ENCODE measurements at regions not wholly inside any gene's neighbourhood (a gene's known extent, or its start where the extent isn't known, plus 50 kb on each side); places are given as distances from the start of the nearest gene placed in this dataset.
A peak's percentile ranks its signal among the peaks of the same experiment; 100 is the strongest.

DNA sequence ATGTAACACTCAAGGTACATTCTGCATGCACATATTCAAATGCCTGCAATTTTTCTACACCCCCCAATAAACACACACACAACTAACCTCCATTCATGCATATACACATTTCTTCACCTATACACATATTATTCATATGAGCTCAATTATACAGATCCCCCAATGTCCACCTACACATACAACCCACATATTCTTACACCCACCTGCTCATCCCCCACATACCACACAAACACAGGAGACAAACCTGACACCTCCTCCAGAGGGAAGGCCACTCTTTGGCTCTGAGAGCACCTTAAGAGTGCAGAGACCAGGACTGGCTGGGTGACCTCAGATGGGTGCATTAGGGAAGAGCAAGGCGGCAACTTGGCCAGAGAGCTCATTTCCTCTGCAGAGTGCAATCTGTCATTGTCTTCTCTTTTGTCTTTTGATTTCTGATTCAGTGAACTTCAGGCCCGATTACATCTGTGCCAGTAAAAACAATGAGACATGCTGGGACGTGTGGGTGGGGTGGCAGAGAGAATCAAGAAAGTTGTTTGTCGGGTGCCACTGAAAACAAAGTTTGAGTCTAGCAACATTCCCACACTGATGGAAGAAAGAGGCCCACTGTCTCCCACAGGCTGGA, 208.4 kb downstream of the NXPE2 start:
- H3K9me3 Mint-ChIP-seq (ENCODE audit: unreplicated experiment): peaks cover 5% of the 10 kb centered on the region
- FAIRE-seq: no peak
- DNase-seq (ENCODE audit: low read depth): peak; percentile 1
- no peak for TF ChIP-seq EZH2 (IDR thresholded peaks at IDR 0.05; ENCODE audit: insufficient read depth, low read length)
- no peak for TF ChIP-seq CTCF (IDR thresholded peaks at IDR 0.05; ENCODE audit: insufficient read depth, low read depth, low read length)
- no peak overlapping the region for H3K9ac ChIP-seq (ENCODE audit: low read length)
- H3K4me1 ChIP-seq (ENCODE audit: insufficient read depth, low read length): peaks cover 6% of the 10 kb centered on the region
- no peaks in the 10 kb centered on the region for H3K79me2 ChIP-seq (ENCODE audit: insufficient read depth, low read length)
- no peaks in the 10 kb centered on the region for H3K36me3 Mint-ChIP-seq (ENCODE audit: low read depth, unreplicated experiment)
- no peaks in the 10 kb centered on the region for H3K9me3 ChIP-seq (ENCODE audit: insufficient read depth, low read depth, low read length)
- peaks cover 11% of the 10 kb centered on the region for H3K4me1 Mint-ChIP-seq (ENCODE audit: low read depth, unreplicated experiment)
- H3K4me3 Mint-ChIP-seq (ENCODE audit: unreplicated experiment): no peak overlapping the region
- H3K27me3 ChIP-seq (ENCODE audit: insufficient read depth, low read length): no peaks in the 10 kb centered on the region
- peaks cover 3% of the 10 kb centered on the region for H3K27me3 Mint-ChIP-seq (ENCODE audit: low read depth, unreplicated experiment)
- H3K36me3 ChIP-seq (ENCODE audit: insufficient read depth, low read length): no peaks in the 10 kb centered on the region
- no peak overlapping the region for H3K27ac Mint-ChIP-seq (ENCODE audit: unreplicated experiment)
- H2AFZ ChIP-seq (ENCODE audit: low read depth, low read length): no peak overlapping the region
- H3K27ac ChIP-seq (ENCODE audit: low read depth, low read length): no peak overlapping the region
- no peaks in the 10 kb centered on the region for H4K20me1 ChIP-seq (ENCODE audit: insufficient read depth, low read length)
- no peak overlapping the region for H3K4me2 ChIP-seq (ENCODE audit: low read length)
- H3K4me3 ChIP-seq (ENCODE audit: insufficient read depth, low read depth, low read length): no peak overlapping the region

- DNase-seq (ENCODE audit: low read depth) (no peak), FAIRE-seq (no peak)
- Histone ChIP-seq H3K4me1 (ENCODE audit: insufficient read depth, low read length) (peaks cover 6% of the 10 kb centered on the region), H3K27ac (ENCODE audit: low read depth, low read length) (no peak overlapping the region), H3K4me3 (ENCODE audit: insufficient read depth, low read depth, low read length) (no peak overlapping the region), H3K36me3 (ENCODE audit: insufficient read depth, low read length) (no peaks in the 10 kb centered on the region), H3K27me3 (ENCODE audit: insufficient read depth, low read length) (no peaks in the 10 kb centered on the region), H3K4me2 (ENCODE audit: low read length) (no peak overlapping the region), H3K9me3 (ENCODE audit: insufficient read depth, low read depth, low read length) (no peaks in the 10 kb centered on the region), H2AFZ (ENCODE audit: low read depth, low read length) (no peak overlapping the region), H3K79me2 (ENCODE audit: insufficient read depth, low read length) (no peaks in the 10 kb centered on the region), H4K20me1 (ENCODE audit: insufficient read depth, low read length) (no peaks in the 10 kb centered on the region), H3K9ac (ENCODE audit: low read length) (no peak overlapping the region)
- Mint-ChIP-seq H3K27me3 (ENCODE audit: low read depth, unreplicated experiment) (peaks cover 13% of the 10 kb centered on the region), H3K4me1 (ENCODE audit: low read depth, unreplicated experiment) (peaks cover 3% of the 10 kb centered on the region), H3K4me3 (ENCODE audit: unreplicated experiment) (no peak overlapping the region), H3K36me3 (ENCODE audit: low read depth, unreplicated experiment) (no peaks in the 10 kb centered on the region), H3K9me3 (ENCODE audit: unreplicated experiment) (peaks cover 7% of the 10 kb centered on the region), H3K27ac (ENCODE audit: unreplicated experiment) (no peak overlapping the region)
- TF ChIP-seq CTCF (IDR thresholded peaks at IDR 0.05; ENCODE audit: insufficient read depth, low read depth, low read length) (no peak), EZH2 (IDR thresholded peaks at IDR 0.05; ENCODE audit: insufficient read depth, low read length) (no peak)
Measured at GRCh38 chr11:114889594-114890011, 211.3 kb downstream of the NXPE2 start.

DNA sequence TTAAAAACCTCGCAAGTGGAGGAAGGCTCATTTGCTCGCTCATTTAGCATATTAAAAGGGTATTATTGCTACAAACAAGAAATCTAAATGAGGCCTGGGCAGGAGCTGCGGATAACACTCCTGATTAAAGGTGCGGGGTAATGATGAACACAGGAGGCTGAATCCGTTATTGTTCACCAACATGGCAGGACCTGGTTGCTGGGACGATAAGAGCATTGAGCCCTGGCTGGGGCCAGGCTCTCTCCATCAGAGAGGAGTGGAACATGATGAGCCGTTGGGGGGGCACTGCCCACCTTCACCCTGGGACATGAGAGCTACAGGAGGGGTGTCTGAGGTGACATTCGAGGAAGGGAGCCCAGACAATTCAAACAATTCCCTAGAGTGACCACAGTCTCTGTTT, 211.7 kb downstream of the NXPE2 start:
- Histone ChIP-seq H4K20me1 (ENCODE audit: insufficient read depth, low read length) (no peaks in the 10 kb centered on the region), H3K79me2 (ENCODE audit: insufficient read depth, low read length) (no peaks in the 10 kb centered on the region), H3K4me2 (ENCODE audit: low read length) (no peak overlapping the region), H3K27ac (ENCODE audit: low read depth, low read length) (no peak overlapping the region), H3K4me3 (ENCODE audit: insufficient read depth, low read depth, low read length) (no peak overlapping the region), H3K4me1 (ENCODE audit: insufficient read depth, low read length) (peaks cover 6% of the 10 kb centered on the region), H3K27me3 (ENCODE audit: insufficient read depth, low read length) (no peaks in the 10 kb centered on the region), H3K9me3 (ENCODE audit: insufficient read depth, low read depth, low read length) (no peaks in the 10 kb centered on the region), H2AFZ (ENCODE audit: low read depth, low read length) (no peak overlapping the region), H3K9ac (ENCODE audit: low read length) (no peak overlapping the region), H3K36me3 (ENCODE audit: insufficient read depth, low read length) (no peaks in the 10 kb centered on the region)
- H3K4me3 Mint-ChIP-seq (ENCODE audit: unreplicated experiment): no peak overlapping the region
- DNase-seq (ENCODE audit: low read depth): no peak
- H3K4me1 Mint-ChIP-seq (ENCODE audit: low read depth, unreplicated experiment): peaks cover 3% of the 10 kb centered on the region
- H3K27me3 Mint-ChIP-seq (ENCODE audit: low read depth, unreplicated experiment): peaks cover 16% of the 10 kb centered on the region
- no peak overlapping the region for H3K27ac Mint-ChIP-seq (ENCODE audit: unreplicated experiment)
- no peak for FAIRE-seq
- TF ChIP-seq EZH2 (IDR thresholded peaks at IDR 0.05; ENCODE audit: insufficient read depth, low read length): no peak
- TF ChIP-seq CTCF (IDR thresholded peaks at IDR 0.05; ENCODE audit: insufficient read depth, low read depth, low read length): no peak
- H3K9me3 Mint-ChIP-seq (ENCODE audit: unreplicated experiment): peaks cover 7% of the 10 kb centered on the region
- no peaks in the 10 kb centered on the region for H3K36me3 Mint-ChIP-seq (ENCODE audit: low read depth, unreplicated experiment)

Measured in astrocyte (in vitro differentiated cells and primary cell).